NOMO-1 (cell line): ENCODE measurements at regions not wholly inside any gene's neighbourhood (a gene's known extent, or its start where the extent isn't known, plus 50 kb on each side); places are given as distances from the start of the nearest gene placed in this dataset.

Experiments used
- DNase-seq, 2 experiments: peaks; one replicate each; lab custom pipeline; 2025; ENCODE audit not compliant: unreplicated experiment in 2 of 2; lab: John Stamatoyannopoulos, UW

GRCh38 chr14:98728024-98728423 lies 544.0 kb downstream of the BCL11B start:
- DNase-seq = no peak

- DNase-seq = no peak
These were observed 543.2 kb downstream of the BCL11B start for GRCh38 chr14:98728836-98729235.

GRCh38 chr14:98731286-98731685 lies 540.7 kb downstream of the BCL11B start:
- no peak for DNase-seq

GRCh38 chr14:98731701-98732100 lies 540.3 kb downstream of the BCL11B start:
- no peak for DNase-seq

GRCh38 chr14:98733536-98733935 lies 538.5 kb downstream of the BCL11B start:
- DNase-seq = no peak

- DNase-seq = no peak
These were observed 535.2 kb downstream of the BCL11B start for GRCh38 chr14:98736701-98737338.

GRCh38 chr14:98741523-98741922 lies 530.5 kb downstream of the BCL11B start:
- DNase-seq = no peak

GRCh38 chr14:98742001-98742400 lies 530.0 kb downstream of the BCL11B start:
- no peak for DNase-seq

- no peak for DNase-seq
These were observed 528.5 kb downstream of the BCL11B start for GRCh38 chr14:98743536-98743935.

GRCh38 chr14:98748966-98749365 lies 523.0 kb downstream of the BCL11B start:
- DNase-seq = no peak

- DNase-seq = no peak
These were observed 520.9 kb downstream of the BCL11B start for GRCh38 chr14:98751110-98751509.

- DNase-seq = no peak
These were observed 519.3 kb downstream of the BCL11B start for GRCh38 chr14:98752660-98753059.

GRCh38 chr14:98754343-98755020 lies 517.5 kb downstream of the BCL11B start:
- DNase-seq = peak; percentile 43 to 86

- DNase-seq = no peak
These were observed 515.2 kb downstream of the BCL11B start for GRCh38 chr14:98756749-98757148.

GRCh38 chr14:98758440-98758839 lies 513.6 kb downstream of the BCL11B start:
- no peak for DNase-seq

- no peak for DNase-seq
These were observed 510.0 kb downstream of the BCL11B start for GRCh38 chr14:98761993-98762392.

GRCh38 chr14:98766818-98767217 lies 505.2 kb downstream of the BCL11B start:
- DNase-seq = peak in 1 of 2 experiments; percentile 36

- DNase-seq = no peak
These were observed 502.7 kb downstream of the BCL11B start for GRCh38 chr14:98769326-98769725.

- no peak for DNase-seq
These were observed 501.8 kb downstream of the BCL11B start for GRCh38 chr14:98770151-98770550.

- DNase-seq = no peak
These were observed 498.2 kb downstream of the BCL11B start for GRCh38 chr14:98773814-98774213.

GRCh38 chr14:98775892-98776291 lies 496.1 kb downstream of the BCL11B start:
- DNase-seq = no peak

- no peak for DNase-seq
These were observed 489.9 kb downstream of the BCL11B start for GRCh38 chr14:98782062-98782461.

GRCh38 chr14:98785578-98785977 lies 486.4 kb downstream of the BCL11B start:
- no peak for DNase-seq
